Retinal pigment epithelial cell (primary cell): ENCODE measurements at regions not wholly inside any gene's neighbourhood (a gene's known extent, or its start where the extent isn't known, plus 50 kb on each side); places are given as distances from the start of the nearest gene placed in this dataset.

Experiments used
- DNase-seq: peaks from one replicate; pipeline ENCODE4 v3.0.0-alpha.2; 2010; ENCODE audit warnings: low read depth
- H3K4me3 ChIP-seq: 2 replicates; pipeline ENCODE4 v1.5.1; 2011; ENCODE audit warnings: mild to moderate bottlenecking, low read length, control low read depth, moderate library complexity
- TF ChIP-seq, protein P1 (sequence below): conservative IDR thresholded peaks from 2 replicates; pipeline ENCODE4 v1.5.1; 2011; ENCODE audit warnings: low read depth, low read length, control low read depth, inconsistent platforms

- TF ChIP-seq, protein P1, sequence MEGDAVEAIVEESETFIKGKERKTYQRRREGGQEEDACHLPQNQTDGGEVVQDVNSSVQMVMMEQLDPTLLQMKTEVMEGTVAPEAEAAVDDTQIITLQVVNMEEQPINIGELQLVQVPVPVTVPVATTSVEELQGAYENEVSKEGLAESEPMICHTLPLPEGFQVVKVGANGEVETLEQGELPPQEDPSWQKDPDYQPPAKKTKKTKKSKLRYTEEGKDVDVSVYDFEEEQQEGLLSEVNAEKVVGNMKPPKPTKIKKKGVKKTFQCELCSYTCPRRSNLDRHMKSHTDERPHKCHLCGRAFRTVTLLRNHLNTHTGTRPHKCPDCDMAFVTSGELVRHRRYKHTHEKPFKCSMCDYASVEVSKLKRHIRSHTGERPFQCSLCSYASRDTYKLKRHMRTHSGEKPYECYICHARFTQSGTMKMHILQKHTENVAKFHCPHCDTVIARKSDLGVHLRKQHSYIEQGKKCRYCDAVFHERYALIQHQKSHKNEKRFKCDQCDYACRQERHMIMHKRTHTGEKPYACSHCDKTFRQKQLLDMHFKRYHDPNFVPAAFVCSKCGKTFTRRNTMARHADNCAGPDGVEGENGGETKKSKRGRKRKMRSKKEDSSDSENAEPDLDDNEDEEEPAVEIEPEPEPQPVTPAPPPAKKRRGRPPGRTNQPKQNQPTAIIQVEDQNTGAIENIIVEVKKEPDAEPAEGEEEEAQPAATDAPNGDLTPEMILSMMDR, result no peak
- DNase-seq, result no peak
- H3K4me3 ChIP-seq, result no peak overlapping the region
Measured at GRCh38 chr10:63700631-63701156, 179.5 kb downstream of the REEP3 start.

DNA sequence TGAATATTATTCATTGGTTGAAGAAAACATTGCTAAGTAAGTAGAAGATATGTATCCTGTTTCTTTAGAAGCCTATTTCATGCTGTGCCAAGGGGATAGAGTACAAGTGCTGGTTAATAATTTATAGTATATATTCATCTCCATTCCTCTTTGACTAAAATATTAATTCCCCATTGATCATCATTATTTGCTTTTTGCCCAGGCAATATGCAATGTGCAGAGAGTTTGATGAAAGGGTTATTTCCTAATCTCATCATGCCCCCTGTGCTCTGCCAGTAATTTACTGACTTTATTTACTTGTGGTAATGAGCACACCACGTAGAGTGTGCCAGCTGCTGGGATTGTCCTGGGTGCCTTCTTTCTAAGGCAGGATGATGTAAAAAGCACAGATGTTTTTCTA is 180.9 kb downstream of the REEP3 start:
- TF ChIP-seq, protein P1, result no peak
- no peak overlapping the region for H3K4me3 ChIP-seq
- DNase-seq, result no peak

GRCh38 chr10:63703113-63703670 is 182.0 kb downstream of the REEP3 start:
- TF ChIP-seq, protein P1, result no peak
- no peak for DNase-seq
- no peak overlapping the region for H3K4me3 ChIP-seq

DNA sequence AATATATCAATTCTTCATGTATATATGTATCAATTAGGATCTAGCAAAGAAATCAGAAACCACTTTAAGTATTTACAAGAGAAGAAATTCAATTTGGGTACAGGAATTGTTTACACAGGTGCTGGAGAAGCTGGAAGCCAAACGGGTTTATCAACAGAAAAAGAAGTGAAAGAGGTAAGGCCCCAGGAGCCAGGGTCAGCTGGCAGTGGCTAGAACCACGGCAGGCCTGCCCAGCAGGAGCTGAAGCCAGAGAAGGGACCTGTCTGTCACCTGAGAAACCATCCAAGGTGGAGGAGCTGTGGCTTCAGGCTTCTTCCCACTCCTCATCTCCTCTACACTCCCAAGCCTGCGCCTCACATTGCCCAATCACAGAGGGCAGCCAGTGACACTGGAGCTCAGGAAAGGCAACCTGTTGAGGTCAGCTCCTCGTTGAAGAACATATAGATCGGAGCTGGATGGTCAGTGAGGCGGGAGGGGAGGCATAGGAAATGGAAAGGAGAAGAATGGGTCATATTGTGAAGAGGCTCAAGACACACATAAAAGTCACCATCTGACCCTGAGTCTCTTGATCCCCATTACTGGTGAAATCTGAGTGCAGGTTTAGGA is 182.6 kb downstream of the REEP3 start:
- H3K4me3 ChIP-seq, result no peak overlapping the region
- TF ChIP-seq, protein P1, result no peak
- no peak for DNase-seq

DNA sequence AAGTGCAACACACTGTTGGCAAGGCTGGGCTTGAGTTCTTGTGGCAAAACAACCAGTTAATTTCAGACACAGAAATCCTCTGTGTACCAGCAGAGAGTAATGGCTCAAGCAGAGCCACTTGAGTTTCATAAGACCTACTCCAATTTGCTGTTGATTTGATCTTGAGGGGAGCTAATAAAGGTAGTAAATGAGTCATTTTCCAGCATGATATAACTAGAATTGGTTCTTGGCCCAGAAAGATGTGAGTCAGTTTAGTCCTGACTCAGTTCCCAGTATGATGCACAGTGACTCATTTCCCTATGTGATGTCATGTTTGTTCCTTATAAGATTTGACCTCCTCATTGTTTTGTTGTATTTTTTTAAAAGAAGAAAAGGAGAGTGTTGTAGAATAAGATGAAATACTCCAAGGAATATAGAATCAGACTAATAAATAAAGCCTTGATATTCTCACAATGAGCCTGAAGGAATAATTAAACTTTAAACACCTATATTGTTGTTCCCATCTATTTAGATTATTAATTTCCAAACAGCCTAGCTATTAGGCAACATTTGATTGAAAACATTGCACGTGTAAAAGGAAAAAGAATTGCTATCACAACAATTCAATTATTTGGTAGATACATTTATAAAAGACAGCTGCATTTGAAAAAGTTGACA is 186.2 kb downstream of the REEP3 start:
- H3K4me3 ChIP-seq, result no peak overlapping the region
- TF ChIP-seq, protein P1, result no peak
- DNase-seq, result peak; percentile 99

GRCh38 chr10:63708421-63708820 is 187.2 kb downstream of the REEP3 start:
- no peak for DNase-seq
- TF ChIP-seq, protein P1, result no peak
- no peak overlapping the region for H3K4me3 ChIP-seq
